ENCODE measurements at regions not wholly inside any gene's neighbourhood (a gene's known extent, or its start where the extent isn't known, plus 50 kb on each side); places are given as distances from the start of the nearest gene placed in this dataset.

GRCh38 chr11:95548416-95548815 is 241.2 kb downstream of the FAM76B start:
- Histone ChIP-seq H3K36me3 (ENCODE audit: low read depth, low read length) (no peaks in the 10 kb centered on the region), H4K20me1 (ENCODE audit: low read length) (no peaks in the 10 kb centered on the region), H3K4me3 (ENCODE audit: low read length) (no peak overlapping the region), H2AFZ (ENCODE audit: low read length) (no peak overlapping the region), H3K4me2 (ENCODE audit: low read length) (no peak overlapping the region), H3F3A (ENCODE audit: low read length, unreplicated experiment) (no peaks in the 10 kb centered on the region), H3K9me3 (ENCODE audit: low read length) (no peaks in the 10 kb centered on the region), H3K27me3 (ENCODE audit: low read length) (0 out of 2 replicates have a peak, but pooled peaks cover 11% of the 10 kb centered on the region), H3K9me2 (replicated peaks; ENCODE audit: low read length) (no peaks in the 10 kb centered on the region), H3K27ac (ENCODE audit: low read length) (no peak overlapping the region), H3K9ac (ENCODE audit: low read length) (no peak overlapping the region), H3K79me2 (ENCODE audit: low read length) (no peaks in the 10 kb centered on the region), H3K4me1 (ENCODE audit: insufficient read depth, low read length) (no peaks in the 10 kb centered on the region)
- ChIA-PET POLR2A (ENCODE audit: unreplicated experiment) (no interaction called here), CTCF (no interaction called here)
- no peak for TF ChIP-seq EZH2 (IDR thresholded peaks at IDR 0.05; ENCODE audit: low read length, unreplicated experiment)
- BruUV-seq (replicated peaks) = no TSS peak
- DNase-seq (no peak), ATAC-seq (no peak)
- intact Hi-C loops (cut with micrococcal nuclease) = no loop called here

GRCh38 chr11:95547976-95548375 is 241.6 kb downstream of the FAM76B start:
- no peaks in the 10 kb centered on the region for H3K79me2 ChIP-seq (ENCODE audit: low read length)
- ChIA-PET CTCF (no interaction called here), POLR2A (ENCODE audit: unreplicated experiment) (no interaction called here)
- 0 out of 2 replicates have a peak, but pooled peaks cover 9% of the 10 kb centered on the region for H3K27me3 ChIP-seq (ENCODE audit: low read length)
- DNase-seq = no peak
- no peak overlapping the region for H3K4me3 ChIP-seq (ENCODE audit: low read length)
- H3K4me1 ChIP-seq (ENCODE audit: insufficient read depth, low read length) = no peaks in the 10 kb centered on the region
- no peaks in the 10 kb centered on the region for H3F3A ChIP-seq (ENCODE audit: low read length, unreplicated experiment)
- BruUV-seq (replicated peaks) = no TSS peak
- H3K9ac ChIP-seq (ENCODE audit: low read length) = no peak overlapping the region
- no peak overlapping the region for H3K4me2 ChIP-seq (ENCODE audit: low read length)
- TF ChIP-seq EZH2 (IDR thresholded peaks at IDR 0.05; ENCODE audit: low read length, unreplicated experiment) (no peak), CTCF (conservative IDR thresholded peaks at IDR 0.05; ENCODE audit: low read depth, low read length) (no peak), EZH2phosphoT487 (IDR thresholded peaks at IDR 0.05; ENCODE audit: borderline replicate concordance, low read length) (no peak)
- no peaks in the 10 kb centered on the region for H3K9me2 ChIP-seq (replicated peaks; ENCODE audit: low read length)
- H4K20me1 ChIP-seq (ENCODE audit: low read length) = no peaks in the 10 kb centered on the region
- H3K27ac ChIP-seq (ENCODE audit: low read length) = no peak overlapping the region
- H3K36me3 ChIP-seq (ENCODE audit: low read depth, low read length) = no peaks in the 10 kb centered on the region
- ATAC-seq = no peak
- no peaks in the 10 kb centered on the region for H3K9me3 ChIP-seq (ENCODE audit: low read length)
- intact Hi-C loops (cut with micrococcal nuclease) = no loop called here
- H2AFZ ChIP-seq (ENCODE audit: low read length) = no peak overlapping the region

- Histone ChIP-seq H3K79me2 (ENCODE audit: low read length) (no peaks in the 10 kb centered on the region), H2AFZ (ENCODE audit: low read length) (no peak overlapping the region), H3K4me3 (ENCODE audit: low read length) (no peak overlapping the region), H3K9me2 (replicated peaks; ENCODE audit: low read length) (no peaks in the 10 kb centered on the region), H3K4me1 (ENCODE audit: insufficient read depth, low read length) (no peaks in the 10 kb centered on the region), H3K4me2 (ENCODE audit: low read length) (no peak overlapping the region), H3K9me3 (ENCODE audit: low read length) (no peaks in the 10 kb centered on the region), H4K20me1 (ENCODE audit: low read length) (no peaks in the 10 kb centered on the region), H3K9ac (ENCODE audit: low read length) (no peak overlapping the region), H3K27me3 (ENCODE audit: low read length) (0 out of 2 replicates have a peak, but pooled peaks cover 9% of the 10 kb centered on the region), H3F3A (ENCODE audit: low read length, unreplicated experiment) (no peaks in the 10 kb centered on the region), H3K36me3 (ENCODE audit: low read depth, low read length) (no peaks in the 10 kb centered on the region), H3K27ac (ENCODE audit: low read length) (no peak overlapping the region)
- CTCF ChIA-PET = no interaction called here
- no TSS peak for BruUV-seq (replicated peaks)
- DNase-seq (no peak), ATAC-seq (no peak)
- TF ChIP-seq EZH2 (IDR thresholded peaks at IDR 0.05; ENCODE audit: low read length, unreplicated experiment) = no peak
- intact Hi-C loops (cut with micrococcal nuclease) = no loop called here
- POLR2A ChIA-PET (ENCODE audit: unreplicated experiment) = no interaction called here
Observed at GRCh38 chr11:95547186-95547585, 242.4 kb downstream of the FAM76B start.
